ENCODE measurements at regions not wholly inside any gene's neighbourhood (a gene's known extent, or its start where the extent isn't known, plus 50 kb on each side); places are given as distances from the start of the nearest gene placed in this dataset.

- peaks cover 12% of the 10 kb centered on the region; the same call in 1 of the 2 replicates for H3K4me1 ChIP-seq (ENCODE audit: insufficient read depth, low read length)
- no peaks in the 10 kb centered on the region for H3K9me3 ChIP-seq (ENCODE audit: insufficient read depth, low read depth, low read length)
- no peak overlapping the region for H3K4me3 ChIP-seq (ENCODE audit: low read length)
- H3K27me3 ChIP-seq (ENCODE audit: insufficient read depth, low read length), result no peaks in the 10 kb centered on the region
- H3K9ac ChIP-seq (ENCODE audit: low read depth, low read length), result no peak overlapping the region; the same call in 1 of the 2 replicates
- no peak overlapping the region for H3K27ac ChIP-seq (ENCODE audit: low read length)
- H3K36me3 ChIP-seq (ENCODE audit: insufficient read depth, low read depth, low read length), result no peaks in the 10 kb centered on the region
Observed at GRCh38 chr9:79812507-79813257, 240.9 kb downstream of the TLE4 start.

DNA sequence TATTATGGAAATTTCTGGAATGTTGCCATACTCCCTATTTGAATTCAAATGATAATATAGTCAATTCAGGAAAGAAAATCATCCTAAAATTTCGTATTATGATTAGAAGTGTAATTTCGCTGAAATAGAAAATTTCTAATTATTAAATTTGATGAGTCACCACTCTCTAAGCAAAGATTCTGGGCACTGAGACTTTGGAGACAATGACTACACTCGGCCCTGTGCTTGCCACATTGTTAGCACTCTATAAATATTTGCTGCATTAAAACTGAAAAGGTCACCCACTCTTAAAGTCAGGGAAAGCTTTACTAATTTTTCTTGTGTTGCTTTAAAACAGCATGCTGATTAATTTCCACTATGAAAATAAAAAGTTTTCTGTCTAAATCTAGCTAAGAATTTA is 240.3 kb downstream of the TLE4 start:
- Histone ChIP-seq H3K4me1 (ENCODE audit: insufficient read depth, low read length) (peaks cover 6% of the 10 kb centered on the region; the same call in 1 of the 2 replicates), H3K9me3 (ENCODE audit: insufficient read depth, low read depth, low read length) (no peaks in the 10 kb centered on the region), H3K36me3 (ENCODE audit: insufficient read depth, low read depth, low read length) (no peaks in the 10 kb centered on the region), H3K9ac (ENCODE audit: low read depth, low read length) (no peak overlapping the region; the same call in 1 of the 2 replicates), H3K27me3 (ENCODE audit: insufficient read depth, low read length) (no peaks in the 10 kb centered on the region), H3K4me3 (ENCODE audit: low read length) (no peak overlapping the region), H3K27ac (ENCODE audit: low read length) (no peak overlapping the region)

GRCh38 chr9:79809931-79810330 is 238.2 kb downstream of the TLE4 start:
- Histone ChIP-seq H3K4me1 (ENCODE audit: insufficient read depth, low read length) (peaks cover 6% of the 10 kb centered on the region; the same call in 1 of the 2 replicates), H3K36me3 (ENCODE audit: insufficient read depth, low read depth, low read length) (no peaks in the 10 kb centered on the region), H3K9ac (ENCODE audit: low read depth, low read length) (no peak overlapping the region), H3K4me3 (ENCODE audit: low read length) (no peak overlapping the region), H3K27ac (ENCODE audit: low read length) (no peak overlapping the region), H3K27me3 (ENCODE audit: insufficient read depth, low read length) (no peaks in the 10 kb centered on the region), H3K9me3 (ENCODE audit: insufficient read depth, low read depth, low read length) (no peaks in the 10 kb centered on the region)

GRCh38 chr9:79809316-79809876 is 237.6 kb downstream of the TLE4 start:
- no peak overlapping the region for H3K9ac ChIP-seq (ENCODE audit: low read depth, low read length)
- no peaks in the 10 kb centered on the region for H3K36me3 ChIP-seq (ENCODE audit: insufficient read depth, low read depth, low read length)
- H3K27ac ChIP-seq (ENCODE audit: low read length), result no peak overlapping the region
- H3K9me3 ChIP-seq (ENCODE audit: insufficient read depth, low read depth, low read length), result no peaks in the 10 kb centered on the region
- H3K4me3 ChIP-seq (ENCODE audit: low read length), result no peak overlapping the region
- peaks cover 6% of the 10 kb centered on the region; the same call in 1 of the 2 replicates for H3K4me1 ChIP-seq (ENCODE audit: insufficient read depth, low read length)
- H3K27me3 ChIP-seq (ENCODE audit: insufficient read depth, low read length), result no peaks in the 10 kb centered on the region

DNA sequence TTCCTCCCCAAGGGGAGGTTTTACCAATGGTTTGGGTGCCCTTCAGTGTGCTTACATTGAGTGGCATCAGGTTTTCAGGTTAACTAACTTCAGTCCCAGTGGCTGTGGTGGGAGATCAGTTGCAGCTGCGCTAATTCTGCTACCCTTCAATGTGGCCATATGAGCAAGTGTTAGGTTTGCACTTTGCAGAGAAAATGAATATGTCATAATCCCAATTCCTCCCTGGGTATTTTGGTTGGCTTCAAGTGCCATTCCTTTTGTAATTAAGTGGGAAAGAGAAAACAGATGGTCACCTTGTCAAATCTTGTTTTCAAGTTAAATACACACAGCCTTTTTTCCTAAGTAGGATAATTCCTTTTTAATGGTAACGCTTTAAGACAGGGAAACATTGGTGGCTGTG is 236.2 kb downstream of the TLE4 start:
- Histone ChIP-seq H3K27ac (ENCODE audit: low read length) (no peak overlapping the region), H3K4me3 (ENCODE audit: low read length) (no peak overlapping the region), H3K36me3 (ENCODE audit: insufficient read depth, low read depth, low read length) (no peaks in the 10 kb centered on the region), H3K9me3 (ENCODE audit: insufficient read depth, low read depth, low read length) (no peaks in the 10 kb centered on the region), H3K9ac (ENCODE audit: low read depth, low read length) (no peak overlapping the region), H3K27me3 (ENCODE audit: insufficient read depth, low read length) (no peaks in the 10 kb centered on the region), H3K4me1 (ENCODE audit: insufficient read depth, low read length) (peaks cover 6% of the 10 kb centered on the region; the same call in 1 of the 2 replicates)

DNA sequence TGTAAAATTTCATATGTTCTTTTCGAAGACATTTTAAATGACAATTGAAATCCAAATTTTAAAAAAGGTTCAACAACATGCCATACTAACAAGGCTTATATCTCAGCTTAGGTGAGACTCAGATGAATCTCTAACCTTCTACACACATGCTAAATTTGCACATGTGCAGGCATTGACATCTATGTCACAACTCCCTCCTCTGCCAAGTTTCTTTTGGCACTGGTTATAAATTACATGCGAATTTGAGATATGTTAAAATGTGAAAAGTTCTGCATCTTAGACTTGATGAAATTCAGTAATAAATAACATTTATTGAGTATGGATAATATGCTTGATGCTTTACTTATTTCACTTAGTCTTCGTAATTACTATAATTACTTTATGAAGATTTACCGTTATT is 234.3 kb downstream of the TLE4 start:
- H3K4me3 ChIP-seq (ENCODE audit: low read length), result no peak overlapping the region
- no peaks in the 10 kb centered on the region for H3K4me1 ChIP-seq (ENCODE audit: insufficient read depth, low read length)
- no peak overlapping the region for H3K9ac ChIP-seq (ENCODE audit: low read depth, low read length)
- H3K9me3 ChIP-seq (ENCODE audit: insufficient read depth, low read depth, low read length), result no peaks in the 10 kb centered on the region
- no peaks in the 10 kb centered on the region for H3K36me3 ChIP-seq (ENCODE audit: insufficient read depth, low read depth, low read length)
- H3K27ac ChIP-seq (ENCODE audit: low read length), result no peak overlapping the region
- no peaks in the 10 kb centered on the region for H3K27me3 ChIP-seq (ENCODE audit: insufficient read depth, low read length)

DNA sequence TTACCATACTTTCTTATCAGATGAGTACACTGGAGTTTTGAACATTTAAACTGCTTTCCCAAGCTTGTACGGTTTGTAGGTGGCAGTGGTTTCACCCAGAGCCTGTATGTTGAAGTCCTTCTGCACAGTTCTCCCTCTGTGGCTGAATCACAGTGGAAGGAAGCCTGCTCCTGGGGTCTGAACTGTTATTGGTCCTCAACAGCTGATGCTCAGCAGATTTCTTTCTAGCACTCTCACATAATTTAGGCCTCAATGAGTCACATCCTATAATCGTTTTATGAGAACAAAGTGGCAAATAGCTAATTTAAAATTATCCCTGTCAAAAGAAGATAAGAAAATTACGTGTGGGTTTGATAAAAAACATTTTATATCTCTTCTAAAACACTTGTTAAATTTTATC is 229.7 kb downstream of the TLE4 start:
- Histone ChIP-seq H3K27ac (ENCODE audit: low read length) (no peak overlapping the region), H3K9me3 (ENCODE audit: insufficient read depth, low read depth, low read length) (no peaks in the 10 kb centered on the region), H3K4me3 (ENCODE audit: low read length) (no peak overlapping the region), H3K36me3 (ENCODE audit: insufficient read depth, low read depth, low read length) (no peaks in the 10 kb centered on the region), H3K27me3 (ENCODE audit: insufficient read depth, low read length) (no peaks in the 10 kb centered on the region), H3K9ac (ENCODE audit: low read depth, low read length) (no peak overlapping the region), H3K4me1 (ENCODE audit: insufficient read depth, low read length) (no peaks in the 10 kb centered on the region)

- Histone ChIP-seq H3K36me3 (ENCODE audit: insufficient read depth, low read depth, low read length) (no peaks in the 10 kb centered on the region), H3K27me3 (ENCODE audit: insufficient read depth, low read length) (no peaks in the 10 kb centered on the region), H3K27ac (ENCODE audit: low read length) (no peak overlapping the region), H3K4me1 (ENCODE audit: insufficient read depth, low read length) (no peaks in the 10 kb centered on the region), H3K9me3 (ENCODE audit: insufficient read depth, low read depth, low read length) (no peaks in the 10 kb centered on the region), H3K9ac (ENCODE audit: low read depth, low read length) (no peak overlapping the region), H3K4me3 (ENCODE audit: low read length) (no peak overlapping the region)
Observed at GRCh38 chr9:79800578-79800977, 228.8 kb downstream of the TLE4 start.

GRCh38 chr9:79799691-79800335 is 228.0 kb downstream of the TLE4 start:
- Histone ChIP-seq H3K27ac (ENCODE audit: low read length) (no peak overlapping the region), H3K9ac (ENCODE audit: low read depth, low read length) (no peak overlapping the region), H3K27me3 (ENCODE audit: insufficient read depth, low read length) (no peaks in the 10 kb centered on the region), H3K9me3 (ENCODE audit: insufficient read depth, low read depth, low read length) (no peaks in the 10 kb centered on the region), H3K4me3 (ENCODE audit: low read length) (no peak overlapping the region), H3K36me3 (ENCODE audit: insufficient read depth, low read depth, low read length) (no peaks in the 10 kb centered on the region), H3K4me1 (ENCODE audit: insufficient read depth, low read length) (no peaks in the 10 kb centered on the region)

GRCh38 chr9:79798450-79798849 is 226.7 kb downstream of the TLE4 start:
- Histone ChIP-seq H3K4me1 (ENCODE audit: insufficient read depth, low read length) (no peaks in the 10 kb centered on the region), H3K4me3 (ENCODE audit: low read length) (no peak overlapping the region), H3K27ac (ENCODE audit: low read length) (no peak overlapping the region), H3K9me3 (ENCODE audit: insufficient read depth, low read depth, low read length) (no peaks in the 10 kb centered on the region), H3K36me3 (ENCODE audit: insufficient read depth, low read depth, low read length) (no peaks in the 10 kb centered on the region), H3K27me3 (ENCODE audit: insufficient read depth, low read length) (no peaks in the 10 kb centered on the region), H3K9ac (ENCODE audit: low read depth, low read length) (no peak overlapping the region)

GRCh38 chr9:79796411-79796810 is 224.6 kb downstream of the TLE4 start:
- no peaks in the 10 kb centered on the region for H3K4me1 ChIP-seq (ENCODE audit: insufficient read depth, low read length)
- no peaks in the 10 kb centered on the region for H3K9me3 ChIP-seq (ENCODE audit: insufficient read depth, low read depth, low read length)
- no peaks in the 10 kb centered on the region for H3K36me3 ChIP-seq (ENCODE audit: insufficient read depth, low read depth, low read length)
- H3K9ac ChIP-seq (ENCODE audit: low read depth, low read length), result no peak overlapping the region
- H3K27me3 ChIP-seq (ENCODE audit: insufficient read depth, low read length), result no peaks in the 10 kb centered on the region
- H3K4me3 ChIP-seq (ENCODE audit: low read length), result no peak overlapping the region
- no peak overlapping the region for H3K27ac ChIP-seq (ENCODE audit: low read length)

DNA sequence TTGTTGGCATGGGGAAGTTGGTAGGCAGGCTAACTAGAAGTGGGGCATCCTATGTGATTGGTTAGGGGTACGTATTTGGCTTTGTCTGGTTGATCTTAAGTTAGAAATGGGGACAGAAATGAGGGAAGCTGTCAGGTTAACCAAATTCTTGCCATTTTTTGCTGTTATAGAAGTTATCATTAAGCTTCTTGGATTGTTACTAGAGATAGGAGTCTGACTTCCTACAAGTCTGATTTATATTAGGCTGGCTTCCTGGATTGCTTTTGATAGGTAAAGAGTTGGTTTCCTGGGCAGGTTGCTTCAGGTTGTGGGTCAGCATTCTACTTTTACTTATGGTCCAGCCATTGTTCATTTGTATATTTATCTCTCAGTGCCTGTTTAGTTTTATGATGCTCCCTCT is 216.9 kb downstream of the TLE4 start:
- Histone ChIP-seq H3K9ac (ENCODE audit: low read depth, low read length) (no peak overlapping the region), H3K4me1 (ENCODE audit: insufficient read depth, low read length) (no peaks in the 10 kb centered on the region), H3K9me3 (ENCODE audit: insufficient read depth, low read depth, low read length) (no peaks in the 10 kb centered on the region; the same call in 1 of the 2 replicates), H3K27me3 (ENCODE audit: insufficient read depth, low read length) (no peaks in the 10 kb centered on the region), H3K27ac (ENCODE audit: low read length) (no peak overlapping the region), H3K4me3 (ENCODE audit: low read length) (no peak overlapping the region), H3K36me3 (ENCODE audit: insufficient read depth, low read depth, low read length) (no peaks in the 10 kb centered on the region)

All from iPS-20b (cell line).